Adrenal gland (tissue), 9 donors: ENCODE measurements at regions not wholly inside any gene's neighbourhood (a gene's known extent, or its start where the extent isn't known, plus 50 kb on each side); places are given as distances from the start of the nearest gene placed in this dataset.

Source experiments
- DNase-seq, 7 donors: peaks; one replicate each; pipeline ENCODE4 v3.0.0-alpha.2; 2019 to 2020
- H3K27ac ChIP-seq, 5 donors: fragments of 200-600 bp; sonication (generic) in 4 of 5; 1 replicate in 3 of 5; 2 replicates in 2 of 5; pipeline versions ENCODE4 v1.5.1 to v1.8.0; 2016 to 2020; ENCODE audit warnings: mild to moderate bottlenecking in 1 of 5
- H3K27me3 ChIP-seq: fragments of 200-600 bp; 2 replicates; pipeline ENCODE4 v1.8.0; 2021
- H3K36me3 ChIP-seq, 2 donors: fragments of 200-600 bp; replicated peaks in 1 of 2; 1 replicate in 1 of 2; 2 replicates in 1 of 2; pipeline versions ENCODE4 v1.5.1 to v1.8.0; 2018 to 2022
- H3K4me1 ChIP-seq, 2 donors: fragments of 200-600 bp; replicated peaks in 1 of 2; 1 replicate in 1 of 2; 2 replicates in 1 of 2; pipeline versions ENCODE4 v1.5.1 to v1.8.0; 2018 to 2021
- H3K4me3 ChIP-seq, 4 donors: fragments of 200-600 bp; sonication (generic) in 3 of 4; one replicate each; pipeline ENCODE4 v1.5.1; 2016 to 2018
- H3K9me3 ChIP-seq, 3 donors: fragments of 200-600 bp; sonication (generic) in 1 of 3; replicated peaks in 1 of 3; 1 replicate in 2 of 3; 2 replicates in 1 of 3; pipeline versions ENCODE4 v1.5.1 to v1.8.0; 2016 to 2021
- POLR2A ChIP-seq, 2 donors: fragments of 450-650 bp; IDR thresholded peaks; one replicate each; pipeline ENCODE4 v1.6.1; 2017; ENCODE audit warnings: antibody characterized with exemption in 2 of 2, mild to moderate bottlenecking in 2 of 2, moderate library complexity in 1 of 2
- WGBS, 4 donors: extraction: QIAGEN DNeasy Blood & Tissue Kit in 2 of 4; methylation state at CpG; one replicate each; pipeline versions ENCODE4 v1.1.5 to v1.1.7; 2013 to 2017; 5-methylcytosine and 5-hydroxymethylcytosine counted together
- intact Hi-C, 2 donors: fragments of 100-400 bp; cut with DNase I; formaldehyde crosslinking; loops; one replicate each; pipeline versions ENCODE4 v1.14.1 to v1.15.0; 2022 to 2023
- small RNA-seq, 2 donors: library from RNA; depleted of rRNA; stranded (forward); fragments of <200 nt; gene quantifications; one replicate each; pipeline ENCODE3, GENCODE V24; 2016
- TF ChIP-seq, protein P1 (sequence below), 6 experiments: fragments of 450-650 bp in 4 of 6; fragments of 200-600 bp in 2 of 6; sonication (generic) in 1 of 6; IDR thresholded peaks; 1 replicate in 5 of 6; 2 replicates in 1 of 6; pipeline versions ENCODE4 v1.5.1 to v1.8.0; 2016 to 2021; ENCODE audit warnings: antibody characterized with exemption in 6 of 6, mild to moderate bottlenecking in 2 of 6, moderate library complexity in 1 of 6
- donor health status: healthy with polysubstance abuse.
- donor health status: Bipolar disorder and iron deficiency.
- donor health status: DM: yes; HTN: yes; CAD: no.
- donor health status: DM: no; HTN: no; CAD: no.
- donor health status: DM: no; HTN: no; CAD: no.

DNA sequence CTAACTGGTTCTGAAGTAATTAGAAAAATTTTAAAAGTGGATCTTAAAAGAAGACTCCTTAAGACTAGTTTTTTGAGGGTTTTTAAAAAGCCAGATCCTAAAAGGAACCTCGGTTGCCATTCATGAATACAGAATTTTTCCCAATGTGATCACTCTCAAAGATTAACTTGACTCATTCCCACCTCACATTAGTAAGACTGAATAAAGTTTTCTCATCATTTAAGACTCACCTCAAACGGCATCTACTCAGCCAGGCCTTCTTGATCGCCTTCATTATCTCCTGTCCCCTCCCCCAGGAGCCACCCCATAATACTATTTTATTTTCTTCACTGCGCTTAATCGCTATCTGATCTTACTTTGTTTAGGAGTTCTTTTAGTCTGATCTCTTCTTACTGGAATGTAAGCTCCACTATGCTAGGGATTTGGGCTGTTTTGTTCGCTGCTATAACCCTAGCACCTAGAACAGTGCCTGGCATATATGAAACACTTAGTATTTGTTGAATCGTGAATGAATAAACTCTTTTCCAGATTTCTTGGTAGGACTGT is 55.9 kb upstream of the PCGF5 start:
- peak overlapping the region; percentile 96 to 99 (median 99) for H3K27ac ChIP-seq
- H3K4me3 ChIP-seq: peak overlapping the region in 1 of 4 donors; percentile 94
- DNase-seq: no peak
- H3K36me3 ChIP-seq: no peaks in the 10 kb centered on the region
- no peak for TF ChIP-seq POLR2A (IDR thresholded peaks at IDR 0.05)
- TF ChIP-seq, protein P1, sequence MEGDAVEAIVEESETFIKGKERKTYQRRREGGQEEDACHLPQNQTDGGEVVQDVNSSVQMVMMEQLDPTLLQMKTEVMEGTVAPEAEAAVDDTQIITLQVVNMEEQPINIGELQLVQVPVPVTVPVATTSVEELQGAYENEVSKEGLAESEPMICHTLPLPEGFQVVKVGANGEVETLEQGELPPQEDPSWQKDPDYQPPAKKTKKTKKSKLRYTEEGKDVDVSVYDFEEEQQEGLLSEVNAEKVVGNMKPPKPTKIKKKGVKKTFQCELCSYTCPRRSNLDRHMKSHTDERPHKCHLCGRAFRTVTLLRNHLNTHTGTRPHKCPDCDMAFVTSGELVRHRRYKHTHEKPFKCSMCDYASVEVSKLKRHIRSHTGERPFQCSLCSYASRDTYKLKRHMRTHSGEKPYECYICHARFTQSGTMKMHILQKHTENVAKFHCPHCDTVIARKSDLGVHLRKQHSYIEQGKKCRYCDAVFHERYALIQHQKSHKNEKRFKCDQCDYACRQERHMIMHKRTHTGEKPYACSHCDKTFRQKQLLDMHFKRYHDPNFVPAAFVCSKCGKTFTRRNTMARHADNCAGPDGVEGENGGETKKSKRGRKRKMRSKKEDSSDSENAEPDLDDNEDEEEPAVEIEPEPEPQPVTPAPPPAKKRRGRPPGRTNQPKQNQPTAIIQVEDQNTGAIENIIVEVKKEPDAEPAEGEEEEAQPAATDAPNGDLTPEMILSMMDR (IDR thresholded peaks at IDR 0.05): no peak
- H3K4me1 ChIP-seq: peaks cover 7 to 35% of the 10 kb centered on the region in 2 donors
- intact Hi-C loops: loop anchor here (10.0 kb wide), 2 partner anchors 60 to 80 kb away; partner anchors contain the start of gene PCGF5 (in 1 of the 2)
- no peaks in the 10 kb centered on the region for H3K27me3 ChIP-seq
- no peaks in the 10 kb centered on the region for H3K9me3 ChIP-seq
- WGBS, 4 donors: 60 to 71% (median 63%) methylated on average over 7 of the region's 7 CpGs

DNA sequence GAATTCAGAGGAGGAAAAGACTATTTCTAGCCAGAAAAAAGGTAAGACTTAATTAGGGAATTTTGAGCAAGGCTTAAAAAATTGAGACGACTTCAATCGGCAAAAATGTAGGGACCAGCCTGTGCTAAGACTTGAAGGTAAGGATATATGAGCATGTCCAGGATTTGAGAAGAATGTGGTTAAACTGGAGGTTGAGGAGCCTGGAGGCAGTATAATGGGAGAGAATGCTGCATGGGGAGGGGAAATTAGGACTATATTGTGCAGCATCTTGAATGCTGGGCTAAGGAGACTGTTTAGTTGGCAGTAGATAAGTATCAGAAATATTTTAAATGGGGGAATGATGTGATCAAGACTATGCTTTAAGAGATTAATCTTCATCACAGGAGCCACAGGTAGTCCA is 53.1 kb upstream of the PCGF5 start:
- H3K27ac ChIP-seq: no peak overlapping the region
- H3K36me3 ChIP-seq: no peaks in the 10 kb centered on the region

GRCh38 chr10:91170418-91170817 is 50.0 kb upstream of the PCGF5 start:
- Histone ChIP-seq H3K27me3 (no peaks in the 10 kb centered on the region), H3K27ac (no peak overlapping the region), H3K4me3 (no peak overlapping the region), H3K9me3 (no peaks in the 10 kb centered on the region), H3K36me3 (no peaks in the 10 kb centered on the region), H3K4me1 (peaks cover 0 to 13% of the 10 kb centered on the region in 2 donors)
- no peak for DNase-seq
- TF ChIP-seq, protein P1 (IDR thresholded peaks at IDR 0.05): no peak
- TF ChIP-seq POLR2A (IDR thresholded peaks at IDR 0.05): no peak
- intact Hi-C loops: no loop called here
- WGBS, 4 donors: 90 to 100% (median 92%) methylated on average over 1 of the region's 1 CpG

More for the DNA sequence above, 53.1 kb upstream of the PCGF5 start:
- Histone ChIP-seq H3K27me3 (no peaks in the 10 kb centered on the region), H3K4me1 (peaks cover 3 to 28% of the 10 kb centered on the region in 2 donors), H3K4me3 (no peak overlapping the region), H3K9me3 (no peaks in the 10 kb centered on the region)
- intact Hi-C loops: loop anchor here (10.0 kb wide), 2 partner anchors 57 to 77 kb away; partner anchors contain the start of gene PCGF5 (in 1 of the 2)
- TF ChIP-seq POLR2A (IDR thresholded peaks at IDR 0.05): no peak
- TF ChIP-seq, protein P1 (IDR thresholded peaks at IDR 0.05): no peak
- WGBS, 4 donors: 94 to 98% (median 95%) methylated on average over 2 of the region's 2 CpGs
- no peak for DNase-seq

Small RNAs in the stretch of these regions (small RNA-seq; reads per million reads assigned to genes)
- gene AL365434.2: 0 reads per million in 2 donors
